Left forelimb (tissue), 1 donor: ENCODE measurements at regions not wholly inside any gene's neighbourhood (a gene's known extent, or its start where the extent isn't known, plus 50 kb on each side); places are given as distances from the start of the nearest gene placed in this dataset.
"Not testable (repeated sequence)": the region's sequence is repeated elsewhere in the genome, so short reads cannot be mapped to it uniquely, and the experiment has no call there.

ENCODE experiments used
- DNase-seq: peaks from one replicate; pipeline ENCODE4 v3.0.0-alpha.2; 2018; ENCODE audit warnings: low spot score

DNA sequence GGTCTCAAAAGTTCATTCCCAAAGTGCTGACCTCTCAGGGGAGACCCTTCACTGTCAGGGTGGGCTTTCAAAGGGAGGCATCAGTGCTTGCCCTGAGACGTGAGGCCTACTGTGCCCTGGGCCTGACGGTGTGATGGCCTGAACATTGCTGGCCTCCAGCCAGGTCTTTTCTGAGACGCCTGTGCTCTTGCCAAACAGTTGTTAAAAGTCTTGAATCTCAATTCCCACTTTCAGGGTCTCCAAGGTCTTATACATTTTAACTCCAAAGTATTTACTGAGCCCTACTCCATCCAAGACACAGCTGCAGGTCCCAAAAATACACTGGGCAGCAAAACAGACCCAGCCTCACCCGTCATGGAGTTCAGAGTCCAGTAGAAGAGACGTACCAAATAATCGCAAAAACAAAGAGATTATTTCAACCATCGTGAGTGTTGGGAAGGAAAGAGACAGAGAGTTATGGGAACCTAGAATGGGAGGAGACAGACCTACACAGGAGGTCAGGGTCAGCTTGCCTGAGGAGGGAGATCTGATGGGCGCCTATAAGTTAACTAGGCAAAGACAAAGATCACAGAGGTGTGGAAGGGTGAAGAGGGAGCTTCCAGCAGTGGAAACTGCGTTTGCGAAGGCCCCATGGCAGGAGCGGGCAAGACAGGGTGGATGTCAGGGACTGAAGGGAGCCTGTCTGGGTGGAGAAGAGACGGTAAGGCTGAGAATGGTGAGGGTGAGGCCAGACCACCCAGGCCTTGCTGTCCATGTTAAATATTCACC is 446.3 kb downstream of the PREX1 start:
- DNase-seq, result no peak

DNA sequence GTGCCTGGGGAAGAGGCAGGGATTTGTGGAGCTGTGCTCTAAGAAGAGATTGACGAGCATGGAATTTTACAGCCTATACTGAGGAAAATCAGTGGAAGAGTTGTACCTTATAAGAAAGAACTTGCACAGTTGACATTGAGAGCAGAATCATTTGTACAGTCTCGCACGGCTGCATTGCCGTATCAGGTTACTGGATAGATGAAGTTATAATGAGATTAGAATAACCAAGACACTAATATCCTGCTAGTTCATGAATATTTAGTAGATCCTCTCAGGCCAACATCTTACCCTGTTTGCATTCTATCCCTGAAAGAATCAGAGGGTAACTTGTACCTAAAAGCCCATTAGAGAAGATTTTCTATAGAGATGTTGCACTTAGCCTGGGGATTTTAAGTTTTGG is 447.1 kb downstream of the PREX1 start:
- no peak for DNase-seq

DNA sequence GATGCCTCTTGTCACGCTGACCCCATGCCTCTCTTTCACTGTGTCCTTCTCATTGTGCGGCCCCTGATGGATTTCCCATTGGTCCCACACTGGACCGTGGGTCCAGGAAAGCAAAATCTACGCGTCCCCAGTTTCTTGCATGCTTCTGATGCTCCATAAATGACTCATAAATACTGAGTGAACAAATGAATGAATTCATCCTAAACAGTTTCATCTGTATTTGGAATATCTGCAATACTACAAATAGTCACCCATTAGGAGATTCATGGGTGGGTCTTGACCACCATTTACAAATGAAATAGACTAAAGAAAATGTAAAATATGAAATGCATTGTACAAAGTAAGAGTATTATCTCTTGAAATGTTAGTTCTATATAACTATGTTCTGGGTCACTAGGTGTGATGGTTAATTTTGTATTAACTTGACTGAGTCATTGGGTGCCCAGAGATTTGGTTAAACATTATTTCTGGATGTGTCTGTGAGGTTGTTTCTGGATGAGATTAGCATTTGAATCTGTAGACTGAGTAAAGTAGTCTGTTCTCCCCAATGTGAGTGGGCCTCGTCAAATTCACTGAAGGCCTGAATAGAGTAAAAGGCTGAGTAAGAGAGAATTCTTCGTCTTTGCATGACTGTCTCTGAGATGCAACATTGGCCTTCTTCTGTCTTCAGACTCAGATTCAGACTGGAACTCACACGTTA is 448.7 kb downstream of the PREX1 start:
- DNase-seq, result no peak

DNA sequence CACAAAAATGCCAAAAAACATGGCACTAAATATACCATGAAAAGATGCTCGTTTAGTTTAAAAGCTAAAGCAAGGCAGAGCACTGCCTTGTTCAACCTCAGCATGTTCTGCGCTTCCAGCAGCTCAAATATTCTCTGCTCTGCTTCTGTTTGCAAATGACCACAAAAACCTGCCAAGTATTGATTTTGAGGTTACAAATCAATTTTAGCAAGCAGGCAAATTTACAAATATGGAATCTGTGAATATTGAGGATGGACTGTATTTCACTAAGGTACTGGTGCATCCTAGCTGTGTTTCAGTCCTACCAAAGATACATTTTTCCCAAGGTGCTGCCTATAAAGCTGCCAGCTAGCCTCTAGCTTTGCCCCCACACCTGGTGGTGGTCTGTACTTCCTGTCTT is 449.9 kb downstream of the PREX1 start:
- DNase-seq, result no peak

DNA sequence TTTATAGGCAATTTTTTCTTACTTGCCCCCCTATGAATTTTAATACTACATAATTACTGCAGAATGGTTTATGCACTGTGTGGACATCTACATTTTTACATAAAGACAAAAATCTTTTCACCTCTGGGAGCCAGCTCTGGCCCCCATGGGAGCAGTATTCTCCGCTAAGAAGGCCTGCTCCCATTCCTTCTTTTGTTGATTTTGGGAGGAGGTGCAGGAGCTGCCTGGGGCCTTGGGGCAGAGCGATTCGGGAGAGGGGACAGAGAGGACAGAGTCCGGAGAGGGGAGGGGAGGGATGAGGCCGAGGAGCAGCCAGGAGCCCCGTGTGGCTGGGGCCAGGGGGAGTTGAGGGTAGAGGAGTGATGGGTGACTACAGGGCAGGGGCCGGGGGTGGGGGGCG is 452.0 kb downstream of the PREX1 start:
- no peak for DNase-seq

DNA sequence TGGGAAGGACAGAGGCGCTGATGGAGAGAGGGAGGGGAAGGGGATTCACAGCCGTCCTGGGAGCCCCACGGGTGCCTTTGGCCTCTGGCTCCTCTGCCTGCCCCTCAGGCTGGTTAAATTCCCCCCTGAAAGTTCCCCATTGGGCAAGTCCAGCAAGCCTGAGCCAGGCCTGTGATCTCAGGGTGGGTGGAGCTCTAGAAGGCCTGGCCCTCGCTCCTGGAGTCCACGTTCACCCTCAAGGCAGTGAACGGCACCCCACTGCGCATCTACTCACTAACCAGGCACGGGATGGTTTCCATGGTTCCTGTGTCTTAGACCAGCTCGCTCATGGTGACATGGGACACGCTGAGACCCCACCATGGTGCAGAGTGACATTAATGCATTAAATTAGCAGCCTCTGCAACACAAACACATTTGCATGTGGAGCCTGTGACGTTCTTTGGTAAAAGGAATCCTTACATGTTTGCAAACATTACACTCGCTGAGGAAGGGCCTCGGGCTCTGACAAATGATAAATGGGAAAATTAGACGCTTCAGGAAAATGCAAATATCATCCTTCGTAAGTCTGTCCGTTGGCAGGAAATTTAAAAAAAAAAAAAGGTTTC is 452.7 kb downstream of the PREX1 start:
- DNase-seq, result no peak

DNA sequence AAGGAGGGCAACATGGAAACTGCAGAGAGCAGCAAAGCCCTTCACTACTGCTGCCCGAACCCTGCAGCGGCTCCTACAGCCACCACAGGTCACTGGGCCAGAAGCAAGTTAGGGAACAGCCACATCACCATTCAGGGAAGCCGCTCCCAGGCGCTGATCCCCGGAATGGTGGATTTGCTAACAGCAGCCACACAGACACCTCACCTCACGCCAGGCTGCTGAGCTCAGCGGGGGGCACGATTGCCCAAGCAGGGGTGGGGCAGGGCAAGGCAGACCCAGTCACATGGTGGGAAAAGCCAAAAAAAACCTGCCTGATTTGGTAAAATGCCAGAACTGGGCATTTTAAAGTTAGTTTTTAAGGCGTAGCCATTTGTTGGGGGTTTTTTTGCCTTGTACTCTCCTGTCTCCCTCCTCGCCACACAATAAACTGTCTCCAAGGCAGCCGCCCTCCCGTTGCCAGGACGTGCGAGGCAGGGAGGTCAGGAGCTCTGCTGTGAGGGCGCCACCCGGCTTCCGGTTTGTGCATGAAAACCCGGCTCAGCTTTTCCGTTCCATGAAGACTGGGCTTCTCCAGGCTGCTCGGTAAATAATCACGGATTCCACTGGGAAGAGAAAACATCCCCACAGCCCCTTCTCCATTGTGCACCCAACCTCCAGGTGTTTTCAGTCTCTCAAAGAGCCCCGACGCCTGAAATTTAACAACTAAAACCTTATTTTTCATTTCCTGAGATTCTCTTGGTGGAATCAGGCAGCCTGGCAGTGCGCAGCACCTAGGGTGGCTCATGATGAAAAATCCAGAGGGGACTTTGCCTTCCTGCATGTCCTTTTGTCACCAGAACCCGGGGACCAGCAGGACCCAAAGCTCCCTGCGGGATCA is 453.5 kb downstream of the PREX1 start:
- not testable (repeated sequence) for DNase-seq

DNA sequence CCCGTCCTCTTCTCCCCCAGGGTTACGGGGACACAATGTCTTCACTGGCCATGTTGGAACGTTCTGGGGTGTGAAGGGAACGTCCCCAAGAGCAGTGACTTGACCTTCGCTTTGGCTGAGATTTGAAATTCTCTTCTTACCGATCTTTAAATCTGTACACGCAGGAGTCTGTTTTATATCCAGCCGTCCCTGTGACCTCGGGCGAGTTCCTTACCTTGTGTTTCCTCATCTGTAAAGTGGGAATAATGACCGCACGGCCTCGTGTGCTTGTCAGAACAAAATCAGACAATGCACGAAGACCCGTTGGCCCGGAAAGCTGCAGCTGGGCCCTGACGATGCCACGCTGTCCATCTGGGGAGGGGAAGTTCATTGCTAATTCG is 454.3 kb downstream of the PREX1 start:
- DNase-seq, result no peak

DNA sequence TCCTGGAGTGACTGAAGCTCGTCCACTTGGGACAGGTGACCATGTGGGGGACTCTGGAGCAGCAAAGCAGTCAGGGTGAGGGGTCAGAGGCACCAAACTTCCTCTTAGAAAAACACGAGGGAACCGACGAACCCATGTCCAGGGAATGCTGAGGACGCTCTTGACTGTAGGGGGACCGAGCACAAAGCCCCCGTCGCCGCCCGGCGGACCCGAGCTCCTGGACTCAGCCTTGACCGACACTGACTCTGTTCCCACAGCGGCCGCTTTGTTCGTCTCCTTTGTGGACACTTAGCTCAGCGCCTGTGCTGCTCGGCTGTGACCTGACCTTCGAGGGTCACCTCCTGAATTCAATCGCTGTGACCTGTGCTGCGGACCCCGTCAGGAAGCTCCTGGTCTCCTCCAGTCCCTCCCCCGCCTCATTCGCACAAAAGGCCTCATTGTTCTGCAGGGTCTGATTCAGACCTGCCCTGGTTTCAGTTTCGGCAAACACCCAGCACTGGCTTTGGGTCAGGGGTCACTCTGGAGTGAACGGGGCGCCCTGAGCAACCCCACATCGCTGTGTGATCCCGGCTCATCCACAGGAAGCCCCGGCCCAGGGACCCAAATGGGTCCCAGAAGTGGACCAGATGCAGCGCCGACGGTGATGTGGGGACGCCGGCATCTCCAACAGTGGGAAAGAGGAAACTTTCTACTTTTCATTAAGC is 454.8 kb downstream of the PREX1 start:
- not testable (repeated sequence) for DNase-seq

DNA sequence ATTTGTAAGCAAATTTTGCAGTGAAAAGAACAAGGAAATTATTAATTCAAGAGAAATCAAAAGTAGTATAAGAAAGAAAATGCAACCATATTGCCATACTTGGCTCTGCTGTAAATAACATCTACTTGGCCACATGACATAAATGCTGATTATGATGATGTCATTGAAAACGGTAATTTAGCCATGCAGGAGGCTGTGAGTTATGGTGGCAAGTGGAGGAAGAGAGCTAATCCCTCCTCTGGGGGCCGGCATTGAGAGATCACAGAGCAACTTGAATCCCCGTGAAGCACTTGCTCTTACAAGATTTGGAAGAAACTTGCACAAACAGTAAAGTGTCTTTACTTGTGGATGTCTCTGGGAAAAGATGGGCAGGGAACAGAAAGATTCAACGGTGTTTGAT is 456.6 kb downstream of the PREX1 start:
- no peak for DNase-seq

DNA sequence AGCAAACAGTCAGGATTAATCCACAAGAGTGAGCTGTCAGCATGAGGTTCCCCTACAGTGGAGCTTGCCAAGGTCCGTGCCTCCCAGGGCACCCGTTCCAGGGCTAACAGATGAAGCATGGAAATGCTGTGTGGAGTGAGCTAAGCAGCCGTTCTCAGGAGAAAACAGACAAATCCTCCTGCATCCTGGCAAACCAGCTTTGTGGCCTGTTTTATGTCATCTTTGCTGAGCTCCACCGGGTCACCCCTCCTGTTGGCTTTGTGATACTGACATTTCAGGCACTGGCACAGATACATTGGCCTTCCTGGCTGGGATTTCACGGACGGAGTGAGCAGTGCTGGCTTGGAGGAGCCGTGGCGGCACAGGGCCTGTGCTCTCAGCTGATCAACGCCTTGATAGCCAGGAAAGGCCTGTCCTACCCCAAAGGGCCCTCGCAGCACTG is 459.2 kb downstream of the PREX1 start:
- not testable (repeated sequence) for DNase-seq

DNA sequence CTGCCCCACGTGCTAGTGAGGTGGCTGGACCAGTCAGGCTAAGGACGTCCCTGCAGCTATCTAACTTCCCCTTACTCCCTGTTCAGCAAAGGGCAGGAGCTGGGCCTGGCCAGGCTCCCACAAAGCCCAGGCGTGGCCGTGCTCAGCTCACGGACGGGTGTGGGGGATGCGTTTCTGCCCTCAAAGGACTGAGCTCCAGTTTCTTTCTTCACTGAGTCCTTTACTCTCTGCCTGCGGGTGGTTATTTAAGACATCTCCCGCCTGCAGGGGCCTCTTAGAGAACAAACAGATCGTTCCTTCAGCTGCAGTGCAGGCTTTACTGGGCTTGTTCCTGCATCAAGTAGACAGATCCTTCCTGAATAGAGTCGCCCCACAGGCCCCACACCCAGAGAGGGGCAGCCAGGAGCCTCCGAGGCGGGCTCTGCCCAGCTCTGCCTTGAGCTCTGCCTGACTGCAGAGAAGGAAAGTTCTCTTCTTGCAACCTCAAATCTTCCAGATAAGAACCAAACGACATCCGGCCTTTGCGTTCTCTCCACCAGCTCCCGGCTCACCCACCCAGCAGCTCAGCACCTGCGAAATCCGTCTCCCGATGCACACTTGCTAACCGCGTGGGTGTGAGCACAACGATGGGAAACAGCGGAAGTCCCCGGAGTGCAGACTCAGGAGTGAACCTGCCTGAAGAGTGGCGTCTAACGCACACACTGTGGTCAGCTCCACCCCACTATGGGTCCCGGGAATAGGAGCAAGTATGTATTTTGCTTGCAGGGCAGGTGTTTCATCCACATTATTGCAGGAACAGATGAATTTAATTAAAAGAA is 460.0 kb downstream of the PREX1 start:
- not testable (repeated sequence) for DNase-seq

DNA sequence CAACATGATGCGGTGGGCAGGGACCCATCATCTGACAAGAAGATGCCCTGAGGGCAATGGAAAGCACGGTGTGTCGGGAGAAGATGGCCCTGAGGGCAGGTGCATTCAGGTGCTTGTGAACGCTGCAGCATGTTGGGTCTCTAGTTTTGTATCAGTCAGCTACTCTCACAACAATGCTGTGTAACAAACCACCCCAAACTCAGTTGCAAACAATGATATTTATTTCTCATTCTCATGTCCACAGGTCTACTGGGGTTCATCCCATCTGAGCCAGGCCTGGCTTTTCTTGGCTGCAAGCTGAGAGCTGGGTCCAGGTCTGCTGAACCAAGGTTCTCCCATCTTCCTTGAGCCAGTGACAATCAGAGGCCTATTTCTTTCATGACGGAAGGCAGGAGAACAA is 461.6 kb downstream of the PREX1 start:
- no peak for DNase-seq

DNA sequence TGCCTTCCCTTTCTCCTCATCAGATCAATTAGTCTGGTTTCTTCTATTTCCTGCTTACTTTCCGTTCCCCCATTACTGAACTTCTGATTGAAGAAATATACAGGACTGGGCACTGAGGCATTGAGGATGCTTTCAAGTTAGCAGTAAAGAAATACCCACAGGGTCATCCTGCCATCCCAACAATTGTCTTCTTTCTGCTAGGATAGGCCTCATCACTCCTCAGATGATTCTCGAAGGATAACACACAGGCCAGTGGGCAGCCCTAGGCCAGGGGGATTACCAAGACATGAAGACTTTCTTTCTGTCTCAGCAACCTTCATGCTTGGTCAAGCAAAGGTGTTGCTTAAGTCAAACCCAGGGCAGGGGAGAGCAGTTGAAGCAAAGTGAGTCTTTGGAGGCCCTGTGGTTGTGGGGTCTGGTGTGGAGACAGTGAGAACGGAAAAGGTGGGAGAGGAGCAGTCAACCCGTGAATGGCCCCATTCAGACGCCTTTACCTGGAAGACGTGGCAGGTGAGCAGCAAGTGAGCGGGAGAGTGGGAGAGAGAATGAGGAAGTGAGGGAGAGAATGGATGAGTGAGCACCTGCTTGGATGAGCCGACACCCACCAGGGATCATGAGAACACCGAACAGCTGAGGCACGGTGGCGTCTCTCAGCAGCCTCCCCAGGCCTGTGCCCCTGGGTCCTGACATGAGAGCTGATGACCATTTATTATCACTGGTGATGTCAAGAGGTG is 462.9 kb downstream of the PREX1 start:
- DNase-seq, result no peak

DNA sequence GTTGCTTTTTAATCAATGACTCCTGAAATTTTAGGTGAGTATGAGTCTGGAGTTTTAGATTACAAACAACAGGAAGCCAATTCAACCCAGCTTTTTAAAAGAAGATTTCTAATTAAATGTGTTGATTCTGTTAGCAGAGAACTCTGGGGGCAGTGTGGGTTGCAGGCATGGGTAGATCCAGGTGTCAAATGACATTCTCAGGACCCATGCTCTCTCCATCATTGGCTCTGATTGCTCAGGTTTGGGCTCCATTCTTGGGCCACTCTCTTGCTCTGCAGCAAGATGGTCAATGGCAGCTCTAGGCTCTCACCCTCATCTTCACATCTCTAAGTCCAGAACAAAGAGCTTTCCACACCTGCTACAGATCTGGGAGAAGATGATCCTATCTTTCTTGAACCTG is 463.7 kb downstream of the PREX1 start:
- no peak for DNase-seq

DNA sequence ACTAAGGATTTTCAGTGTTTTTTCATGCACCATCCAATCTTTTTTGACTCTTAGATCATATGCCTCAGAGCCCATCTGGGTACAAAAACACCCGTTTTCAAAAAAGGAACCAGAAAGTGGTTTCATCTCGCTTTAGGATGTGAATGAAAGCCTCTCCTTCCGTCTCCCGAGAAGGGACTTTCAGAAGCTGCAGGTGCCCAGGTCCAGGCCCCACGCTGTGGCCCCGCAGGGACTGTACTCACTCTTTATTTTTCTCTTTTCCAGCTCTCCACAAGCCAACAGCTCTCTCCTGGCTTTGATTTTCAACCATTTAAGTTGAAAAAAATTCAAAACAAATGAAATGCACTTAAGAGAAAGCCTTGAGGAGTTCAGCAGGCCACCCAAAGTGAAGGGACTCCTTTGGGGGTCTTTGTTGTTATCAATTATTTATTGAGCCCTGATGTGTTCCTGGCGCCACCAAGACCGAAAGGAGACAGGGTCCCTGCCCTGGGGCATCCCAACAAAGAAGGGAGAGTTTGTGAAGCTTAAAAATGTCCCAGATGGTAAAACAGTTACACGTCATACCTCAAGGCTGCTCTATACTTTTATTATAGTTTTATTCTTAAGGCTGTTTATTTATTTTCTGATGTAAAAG is 467.3 kb downstream of the PREX1 start:
- no peak for DNase-seq

DNA sequence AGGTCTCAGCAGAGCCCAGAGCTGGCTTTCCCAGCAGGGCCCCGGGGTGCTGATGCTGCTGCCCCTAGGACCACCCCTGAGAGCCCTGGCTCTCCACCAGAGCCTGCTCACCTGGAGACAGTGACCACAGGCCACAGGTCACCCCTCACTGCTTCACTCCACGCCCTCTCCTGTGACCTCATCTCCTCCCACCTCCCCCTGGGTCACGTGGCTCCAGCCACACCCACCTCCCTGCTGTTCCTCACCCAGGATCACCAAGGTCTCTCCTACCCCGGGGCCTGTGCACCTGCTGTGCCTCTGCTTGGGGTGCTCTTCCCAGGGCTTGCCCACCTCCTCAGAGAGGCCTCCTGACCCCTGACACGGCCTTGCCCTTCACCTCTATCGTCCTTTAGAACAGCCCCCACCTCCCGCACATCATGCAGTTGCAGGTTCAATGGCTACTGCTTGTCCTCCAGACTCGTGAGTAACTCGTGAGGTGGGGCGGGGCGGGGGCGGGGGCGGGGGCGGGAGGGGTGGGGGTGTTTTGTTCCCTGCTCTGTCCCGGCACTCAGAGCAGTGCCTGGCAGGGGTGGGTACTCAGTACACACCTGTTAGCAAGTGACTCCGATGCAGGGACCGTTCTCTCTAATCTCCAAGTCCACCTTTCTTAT is 468.0 kb downstream of the PREX1 start:
- DNase-seq, result no peak

DNA sequence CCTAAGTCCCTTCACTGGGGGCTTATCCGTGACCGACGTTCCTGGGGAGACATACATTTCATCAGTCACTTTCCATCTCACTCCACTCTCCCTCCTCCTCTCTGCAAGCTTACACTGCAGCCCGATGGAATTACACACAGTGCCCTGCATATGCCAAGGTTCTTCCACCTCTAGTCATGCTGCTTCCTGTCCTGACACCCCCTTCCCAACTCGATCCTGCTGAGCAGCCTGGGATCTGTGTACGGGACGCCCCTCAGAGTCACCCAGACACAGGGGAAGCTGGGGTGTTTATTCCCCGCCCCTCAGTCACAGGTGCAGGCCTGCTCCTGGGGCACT is 468.8 kb downstream of the PREX1 start:
- not testable (repeated sequence) for DNase-seq
